ENCODE measurements at regions not wholly inside any gene's neighbourhood (a gene's known extent, or its start where the extent isn't known, plus 50 kb on each side); places are given as distances from the start of the nearest gene placed in this dataset.

DNA sequence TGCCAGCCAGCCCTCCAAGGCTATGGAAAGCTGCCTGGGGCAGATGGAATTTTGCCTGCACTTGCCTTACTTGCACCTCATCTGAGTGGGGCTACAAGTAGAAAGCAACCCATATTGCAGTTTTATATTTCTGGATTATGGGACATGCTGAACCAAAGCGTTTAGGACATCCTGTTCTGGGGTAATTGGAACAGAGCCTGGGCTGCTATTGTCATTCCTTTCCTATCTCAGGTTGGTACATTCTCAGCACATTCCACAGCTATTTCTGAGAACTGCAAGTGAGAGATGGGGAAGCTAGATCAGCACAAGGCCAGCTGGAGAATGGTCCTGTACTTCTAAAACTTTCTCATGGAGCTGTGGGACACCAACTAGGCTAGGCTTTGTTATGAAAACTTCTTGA is 713.8 kb downstream of the KCNT2 start:
- no peak overlapping the region for H4K12ac ChIP-seq (ENCODE audit: low read depth, low read length)
- no peak overlapping the region for H3K4ac ChIP-seq (ENCODE audit: low read depth, low read length)
- H3K18ac ChIP-seq (ENCODE audit: low read length), result no peak overlapping the region
- H2BK12ac ChIP-seq (ENCODE audit: low read length), result no peak overlapping the region
- H2BK120ac ChIP-seq (ENCODE audit: insufficient read depth, low read length, poor library complexity), result no peak overlapping the region
- no peaks in the 10 kb centered on the region for H3K9me3 ChIP-seq (ENCODE audit: insufficient read depth, low read depth, low read length)
- H3K79me1 ChIP-seq (ENCODE audit: low read length), result no peaks in the 10 kb centered on the region
- peak in 1 of 2 donors; percentile 56 for DNase-seq
- no peak overlapping the region for H2AFZ ChIP-seq (ENCODE audit: insufficient read depth, low read length, poor library complexity)
- H3K79me2 ChIP-seq (ENCODE audit: control insufficient read depth, insufficient read depth, low read length, poor library complexity), result no peaks in the 10 kb centered on the region
- no peaks in the 10 kb centered on the region for H3K4me1 ChIP-seq (ENCODE audit: control insufficient read depth in 1 of 2, insufficient read depth in 2 of 2, low read length in 2 of 2)
- H3K36me3 ChIP-seq (ENCODE audit: control insufficient read depth in 1 of 2, insufficient read depth in 2 of 2, low read length in 2 of 2), result no peaks in the 10 kb centered on the region
- H4K8ac ChIP-seq (ENCODE audit: low read depth, low read length), result no peak overlapping the region
- no peak overlapping the region for H4K91ac ChIP-seq (ENCODE audit: low read depth, low read length)
- no peaks in the 10 kb centered on the region for H3K27me3 ChIP-seq (ENCODE audit: insufficient read depth, low read length)
- H3K4me2 ChIP-seq (ENCODE audit: low read length), result no peak overlapping the region
- no peak overlapping the region for H3K9ac ChIP-seq (ENCODE audit: low read length)
- no peak overlapping the region for H3K23ac ChIP-seq (ENCODE audit: low read length)
- H3K27ac ChIP-seq (ENCODE audit: low read depth, low read length), result no peak overlapping the region
- no peak overlapping the region for H3K14ac ChIP-seq (ENCODE audit: low read length)
- no peak overlapping the region for H3K4me3 ChIP-seq (ENCODE audit: low read depth, low read length)
- no CpG with 5 or more reads among the region's 1 CpG for WGBS (ENCODE audit: extremely low coverage, insufficient coverage, insufficient read length)
- no peak overlapping the region for H2BK5ac ChIP-seq (ENCODE audit: low read depth, low read length, poor library complexity)
- no peak overlapping the region for H2AK5ac ChIP-seq (ENCODE audit: low read length)

DNA sequence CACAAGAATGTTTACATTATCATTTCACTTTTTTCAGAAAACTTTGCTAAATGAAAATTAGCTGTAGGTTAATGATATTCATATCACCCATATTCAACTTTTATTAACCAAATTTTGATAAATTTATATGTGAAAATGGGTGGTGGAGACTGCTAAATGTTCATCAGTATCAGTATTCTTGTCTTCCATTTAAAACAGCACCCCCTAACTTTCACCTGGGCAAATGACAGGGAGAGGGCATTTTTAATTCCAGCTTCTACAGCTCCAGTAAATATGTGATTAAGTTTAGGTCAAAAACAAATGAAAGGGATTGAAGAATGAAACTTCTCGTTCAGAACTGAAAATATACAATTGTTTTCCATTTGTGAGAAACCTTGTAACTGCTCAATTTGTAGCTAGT is 722.2 kb downstream of the KCNT2 start:
- Histone ChIP-seq H3K79me1 (ENCODE audit: low read length) (no peaks in the 10 kb centered on the region), H4K8ac (ENCODE audit: low read depth, low read length) (no peak overlapping the region), H3K4me3 (ENCODE audit: low read depth, low read length) (no peak overlapping the region), H3K36me3 (ENCODE audit: control insufficient read depth in 1 of 2, insufficient read depth in 2 of 2, low read length in 2 of 2) (no peaks in the 10 kb centered on the region), H2BK12ac (ENCODE audit: low read length) (no peak overlapping the region), H3K14ac (ENCODE audit: low read length) (no peak overlapping the region), H3K79me2 (ENCODE audit: control insufficient read depth, insufficient read depth, low read length, poor library complexity) (no peaks in the 10 kb centered on the region), H4K12ac (ENCODE audit: low read depth, low read length) (no peak overlapping the region), H2AFZ (ENCODE audit: insufficient read depth, low read length, poor library complexity) (no peak overlapping the region), H3K18ac (ENCODE audit: low read length) (no peak overlapping the region), H4K91ac (ENCODE audit: low read depth, low read length) (no peak overlapping the region), H3K9me3 (ENCODE audit: insufficient read depth, low read depth, low read length) (no peaks in the 10 kb centered on the region), H3K27ac (ENCODE audit: low read depth, low read length) (no peak overlapping the region), H3K4ac (ENCODE audit: low read depth, low read length) (no peak overlapping the region), H3K23ac (ENCODE audit: low read length) (no peak overlapping the region), H3K4me1 (ENCODE audit: control insufficient read depth in 1 of 2, insufficient read depth in 2 of 2, low read length in 2 of 2) (no peaks in the 10 kb centered on the region), H3K9ac (ENCODE audit: low read length) (no peak overlapping the region), H2BK120ac (ENCODE audit: insufficient read depth, low read length, poor library complexity) (no peak overlapping the region), H2BK5ac (ENCODE audit: low read depth, low read length, poor library complexity) (no peak overlapping the region), H3K27me3 (ENCODE audit: insufficient read depth, low read length) (no peaks in the 10 kb centered on the region), H3K4me2 (ENCODE audit: low read length) (no peak overlapping the region), H2AK5ac (ENCODE audit: low read length) (no peak overlapping the region)
- DNase-seq, result no peak
- WGBS (ENCODE audit: extremely low coverage, insufficient coverage, insufficient read length), result no CpG with 5 or more reads among the region's 1 CpG

GRCh38 chr1:195878478-195878877 is 729.8 kb downstream of the KCNT2 start:
- Histone ChIP-seq H3K9me3 (ENCODE audit: insufficient read depth, low read depth, low read length) (no peaks in the 10 kb centered on the region), H2AK5ac (ENCODE audit: low read length) (no peak overlapping the region), H3K23ac (ENCODE audit: low read length) (no peak overlapping the region), H2BK5ac (ENCODE audit: low read depth, low read length, poor library complexity) (no peak overlapping the region), H3K79me1 (ENCODE audit: low read length) (no peaks in the 10 kb centered on the region), H3K4me2 (ENCODE audit: low read length) (no peak overlapping the region), H2BK12ac (ENCODE audit: low read length) (no peak overlapping the region), H4K12ac (ENCODE audit: low read depth, low read length) (no peak overlapping the region), H4K8ac (ENCODE audit: low read depth, low read length) (no peak overlapping the region), H3K27me3 (ENCODE audit: insufficient read depth, low read length) (no peaks in the 10 kb centered on the region), H3K79me2 (ENCODE audit: control insufficient read depth, insufficient read depth, low read length, poor library complexity) (no peaks in the 10 kb centered on the region), H3K18ac (ENCODE audit: low read length) (no peak overlapping the region), H3K27ac (ENCODE audit: low read depth, low read length) (no peak overlapping the region), H3K36me3 (ENCODE audit: control insufficient read depth in 1 of 2, insufficient read depth in 2 of 2, low read length in 2 of 2) (no peaks in the 10 kb centered on the region), H3K4ac (ENCODE audit: low read depth, low read length) (no peak overlapping the region), H3K4me1 (ENCODE audit: control insufficient read depth in 1 of 2, insufficient read depth in 2 of 2, low read length in 2 of 2) (no peaks in the 10 kb centered on the region), H3K4me3 (ENCODE audit: low read depth, low read length) (no peak overlapping the region), H3K14ac (ENCODE audit: low read length) (no peak overlapping the region), H3K9ac (ENCODE audit: low read length) (no peak overlapping the region), H2BK120ac (ENCODE audit: insufficient read depth, low read length, poor library complexity) (no peak overlapping the region), H2AFZ (ENCODE audit: insufficient read depth, low read length, poor library complexity) (no peak overlapping the region), H4K91ac (ENCODE audit: low read depth, low read length) (no peak overlapping the region)
- no CpG with 5 or more reads among the region's 2 CpGs for WGBS (ENCODE audit: extremely low coverage, insufficient coverage, insufficient read length)
- DNase-seq, result no peak

DNA sequence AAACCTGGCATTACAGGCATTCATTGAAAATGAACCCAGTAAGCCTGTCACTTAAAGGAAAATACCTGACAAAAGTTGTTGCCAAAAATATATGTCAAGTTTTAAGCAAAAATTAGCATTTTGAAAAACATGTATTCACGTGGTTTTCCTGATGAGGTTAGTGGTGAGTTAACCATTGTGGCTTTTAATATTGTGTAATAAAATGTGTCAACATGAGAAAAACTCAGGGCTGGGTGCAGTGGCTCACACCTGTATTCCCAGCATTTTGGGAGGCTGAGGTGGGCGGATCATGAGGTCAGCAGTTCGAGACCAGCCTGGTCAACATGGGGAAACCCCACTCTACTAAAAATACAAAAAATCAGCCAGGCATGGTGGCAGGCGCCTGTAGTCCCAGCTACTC is 731.4 kb downstream of the KCNT2 start:
- Histone ChIP-seq H4K91ac (ENCODE audit: low read depth, low read length) (no peak overlapping the region), H3K14ac (ENCODE audit: low read length) (no peak overlapping the region), H3K4me2 (ENCODE audit: low read length) (no peak overlapping the region), H3K4me1 (ENCODE audit: control insufficient read depth in 1 of 2, insufficient read depth in 2 of 2, low read length in 2 of 2) (no peaks in the 10 kb centered on the region), H3K79me1 (ENCODE audit: low read length) (no peaks in the 10 kb centered on the region), H3K27me3 (ENCODE audit: insufficient read depth, low read length) (no peaks in the 10 kb centered on the region), H4K12ac (ENCODE audit: low read depth, low read length) (no peak overlapping the region), H2BK5ac (ENCODE audit: low read depth, low read length, poor library complexity) (no peak overlapping the region), H3K9me3 (ENCODE audit: insufficient read depth, low read depth, low read length) (no peaks in the 10 kb centered on the region), H2BK12ac (ENCODE audit: low read length) (no peak overlapping the region), H3K27ac (ENCODE audit: low read depth, low read length) (no peak overlapping the region), H3K79me2 (ENCODE audit: control insufficient read depth, insufficient read depth, low read length, poor library complexity) (no peaks in the 10 kb centered on the region), H3K9ac (ENCODE audit: low read length) (no peak overlapping the region), H3K4ac (ENCODE audit: low read depth, low read length) (no peak overlapping the region), H3K23ac (ENCODE audit: low read length) (no peak overlapping the region), H3K4me3 (ENCODE audit: low read depth, low read length) (no peak overlapping the region), H3K18ac (ENCODE audit: low read length) (no peak overlapping the region), H3K36me3 (ENCODE audit: control insufficient read depth in 1 of 2, insufficient read depth in 2 of 2, low read length in 2 of 2) (no peaks in the 10 kb centered on the region), H2AK5ac (ENCODE audit: low read length) (no peak overlapping the region), H2AFZ (ENCODE audit: insufficient read depth, low read length, poor library complexity) (no peak overlapping the region), H2BK120ac (ENCODE audit: insufficient read depth, low read length, poor library complexity) (no peak overlapping the region), H4K8ac (ENCODE audit: low read depth, low read length) (no peak overlapping the region)
- DNase-seq, result no peak
- WGBS (ENCODE audit: extremely low coverage, insufficient coverage, insufficient read length), result no CpG with 5 or more reads among the region's 4 CpGs
